ENCODE measurements at regions not wholly inside any gene's neighbourhood (a gene's known extent, or its start where the extent isn't known, plus 50 kb on each side); places are given as distances from the start of the nearest gene placed in this dataset.
A peak's percentile ranks its signal among the peaks of the same experiment; 100 is the strongest.

GRCh38 chr4:23423540-23423939, 466.3 kb downstream of the PPARGC1A start:
- H2AFZ ChIP-seq (ENCODE audit: low read length) = no peak overlapping the region
- no peaks in the 10 kb centered on the region for H3K27me3 ChIP-seq (ENCODE audit: control insufficient read depth, insufficient read depth, low read length)
- DNase-seq (ENCODE audit: low read depth in 2 of 2) = no peak
- TF ChIP-seq CTCF (conservative IDR thresholded peaks at IDR 0.05 in 1 of 2, IDR thresholded peaks at IDR 0.05 in 1 of 2; ENCODE audit: low read depth in 1 of 2, low read length in 2 of 2) (no peak), EZH2 (IDR thresholded peaks at IDR 0.05; ENCODE audit: low read length, missing control alignments) (no peak)
- H3K4me3 ChIP-seq (replicated peaks in 1 of 4; ENCODE audit: control extremely low read depth in 1 of 4, insufficient read depth in 1 of 4, low read depth in 3 of 4, low read length in 4 of 4) = no peak overlapping the region
- no peaks in the 10 kb centered on the region for H3K36me3 ChIP-seq (ENCODE audit: control insufficient read depth, insufficient read depth, low read length)
- H3K9ac ChIP-seq (ENCODE audit: insufficient read depth, low read length) = no peak overlapping the region
- no peaks in the 10 kb centered on the region for H3K9me3 ChIP-seq (ENCODE audit: control insufficient read depth, insufficient read depth, low read depth, low read length)
- H3K4me1 ChIP-seq (ENCODE audit: control insufficient read depth, extremely low read depth, insufficient read depth, low read length) = no peaks in the 10 kb centered on the region
- no peak overlapping the region for H3K4me2 ChIP-seq (ENCODE audit: extremely low read depth, insufficient read depth, low read length)
- H3K27ac ChIP-seq (ENCODE audit: insufficient read depth, low read length) = no peak overlapping the region
- no peaks in the 10 kb centered on the region for H4K20me1 ChIP-seq (ENCODE audit: control insufficient read depth, extremely low read depth, insufficient read depth, low read length)
- H3K79me2 ChIP-seq (ENCODE audit: control insufficient read depth, insufficient read depth, low read length) = no peaks in the 10 kb centered on the region

- no peaks in the 10 kb centered on the region for H3K4me1 ChIP-seq (ENCODE audit: control insufficient read depth, extremely low read depth, insufficient read depth, low read length)
- no peak overlapping the region for H2AFZ ChIP-seq (ENCODE audit: low read length)
- no peak overlapping the region for H3K9ac ChIP-seq (ENCODE audit: insufficient read depth, low read length)
- H3K27me3 ChIP-seq (ENCODE audit: control insufficient read depth, insufficient read depth, low read length) = no peaks in the 10 kb centered on the region
- no peaks in the 10 kb centered on the region for H3K79me2 ChIP-seq (ENCODE audit: control insufficient read depth, insufficient read depth, low read length)
- DNase-seq (ENCODE audit: low read depth in 2 of 2) = peak in 1 of 2 donors; percentile 49
- no peaks in the 10 kb centered on the region for H3K36me3 ChIP-seq (ENCODE audit: control insufficient read depth, insufficient read depth, low read length)
- H3K4me2 ChIP-seq (ENCODE audit: extremely low read depth, insufficient read depth, low read length) = no peak overlapping the region
- no peak for TF ChIP-seq CTCF (conservative IDR thresholded peaks at IDR 0.05 in 1 of 2, IDR thresholded peaks at IDR 0.05 in 1 of 2; ENCODE audit: low read depth in 1 of 2, low read length in 2 of 2)
- TF ChIP-seq EZH2 (IDR thresholded peaks at IDR 0.05; ENCODE audit: low read length, missing control alignments) = no peak
- no peak overlapping the region for H3K27ac ChIP-seq (ENCODE audit: insufficient read depth, low read length)
- H4K20me1 ChIP-seq (ENCODE audit: control insufficient read depth, extremely low read depth, insufficient read depth, low read length) = no peaks in the 10 kb centered on the region
- H3K9me3 ChIP-seq (ENCODE audit: control insufficient read depth, insufficient read depth, low read depth, low read length) = no peaks in the 10 kb centered on the region
- no peak overlapping the region for H3K4me3 ChIP-seq (replicated peaks in 1 of 4; ENCODE audit: control extremely low read depth in 1 of 4, insufficient read depth in 1 of 4, low read depth in 3 of 4, low read length in 4 of 4)
Measured at GRCh38 chr4:23422878-23423277, 467.0 kb downstream of the PPARGC1A start.

GRCh38 chr4:23413631-23414030, 476.2 kb downstream of the PPARGC1A start:
- Histone ChIP-seq H3K4me3 (replicated peaks in 1 of 4; ENCODE audit: control extremely low read depth in 1 of 4, insufficient read depth in 1 of 4, low read depth in 3 of 4, low read length in 4 of 4) (no peak overlapping the region), H2AFZ (ENCODE audit: low read length) (no peak overlapping the region), H3K4me1 (ENCODE audit: control insufficient read depth, extremely low read depth, insufficient read depth, low read length) (no peaks in the 10 kb centered on the region), H3K27me3 (ENCODE audit: control insufficient read depth, insufficient read depth, low read length) (no peaks in the 10 kb centered on the region), H3K9ac (ENCODE audit: insufficient read depth, low read length) (no peak overlapping the region), H3K79me2 (ENCODE audit: control insufficient read depth, insufficient read depth, low read length) (no peaks in the 10 kb centered on the region), H3K4me2 (ENCODE audit: extremely low read depth, insufficient read depth, low read length) (no peak overlapping the region), H3K36me3 (ENCODE audit: control insufficient read depth, insufficient read depth, low read length) (no peaks in the 10 kb centered on the region), H4K20me1 (ENCODE audit: control insufficient read depth, extremely low read depth, insufficient read depth, low read length) (no peaks in the 10 kb centered on the region), H3K9me3 (ENCODE audit: control insufficient read depth, insufficient read depth, low read depth, low read length) (no peaks in the 10 kb centered on the region), H3K27ac (ENCODE audit: insufficient read depth, low read length) (no peak overlapping the region)
- TF ChIP-seq CTCF (conservative IDR thresholded peaks at IDR 0.05 in 1 of 2, IDR thresholded peaks at IDR 0.05 in 1 of 2; ENCODE audit: low read depth in 1 of 2, low read length in 2 of 2) (no peak), EZH2 (IDR thresholded peaks at IDR 0.05; ENCODE audit: low read length, missing control alignments) (no peak)
- DNase-seq (ENCODE audit: low read depth in 2 of 2) = no peak

Data from fibroblast of lung (primary cell).